ENCODE measurements at regions not wholly inside any gene's neighbourhood (a gene's known extent, or its start where the extent isn't known, plus 50 kb on each side); places are given as distances from the start of the nearest gene placed in this dataset.

- no peak overlapping the region for H3K27ac ChIP-seq (ENCODE audit: insufficient read length, low read depth, low read length)
- no peaks in the 10 kb centered on the region for H4K20me1 ChIP-seq (ENCODE audit: control insufficient read depth, insufficient read depth, insufficient read length)
- H3K23ac ChIP-seq (ENCODE audit: insufficient read length, low read depth, low read length): no peak overlapping the region
- no peak overlapping the region for H3K9ac ChIP-seq (ENCODE audit: extremely low read depth, insufficient read length, low read length)
- H2AK5ac ChIP-seq (ENCODE audit: insufficient read length, low read length): no peak overlapping the region
- H3K4ac ChIP-seq (ENCODE audit: low read depth, low read length): no peak overlapping the region
- TF ChIP-seq, protein P1, sequence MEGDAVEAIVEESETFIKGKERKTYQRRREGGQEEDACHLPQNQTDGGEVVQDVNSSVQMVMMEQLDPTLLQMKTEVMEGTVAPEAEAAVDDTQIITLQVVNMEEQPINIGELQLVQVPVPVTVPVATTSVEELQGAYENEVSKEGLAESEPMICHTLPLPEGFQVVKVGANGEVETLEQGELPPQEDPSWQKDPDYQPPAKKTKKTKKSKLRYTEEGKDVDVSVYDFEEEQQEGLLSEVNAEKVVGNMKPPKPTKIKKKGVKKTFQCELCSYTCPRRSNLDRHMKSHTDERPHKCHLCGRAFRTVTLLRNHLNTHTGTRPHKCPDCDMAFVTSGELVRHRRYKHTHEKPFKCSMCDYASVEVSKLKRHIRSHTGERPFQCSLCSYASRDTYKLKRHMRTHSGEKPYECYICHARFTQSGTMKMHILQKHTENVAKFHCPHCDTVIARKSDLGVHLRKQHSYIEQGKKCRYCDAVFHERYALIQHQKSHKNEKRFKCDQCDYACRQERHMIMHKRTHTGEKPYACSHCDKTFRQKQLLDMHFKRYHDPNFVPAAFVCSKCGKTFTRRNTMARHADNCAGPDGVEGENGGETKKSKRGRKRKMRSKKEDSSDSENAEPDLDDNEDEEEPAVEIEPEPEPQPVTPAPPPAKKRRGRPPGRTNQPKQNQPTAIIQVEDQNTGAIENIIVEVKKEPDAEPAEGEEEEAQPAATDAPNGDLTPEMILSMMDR (conservative IDR thresholded peaks at IDR 0.05): no peak
- Mint-ChIP-seq H3K9me3 (no peaks in the 10 kb centered on the region), H3K27me3 (ENCODE audit: low read depth) (no peaks in the 10 kb centered on the region), H3K4me1 (peaks cover 17% of the 10 kb centered on the region in 2 experiments), H3K36me3 (ENCODE audit: insufficient read depth in 1 of 3, low read depth in 3 of 3) (no peaks in the 10 kb centered on the region), H3K27ac (peak overlapping the region in 2 of 3 experiments; percentile 44 to 62; a peak in 4 of 7 replicates), H3K4me3 (no peak overlapping the region)
- H2BK15ac ChIP-seq (ENCODE audit: low read depth, low read length): no peak overlapping the region
- no peak overlapping the region for H2BK5ac ChIP-seq (ENCODE audit: insufficient read length, low read length)
- no peak overlapping the region for H3K56ac ChIP-seq (ENCODE audit: insufficient read length, low read depth, low read length)
- H4K5ac ChIP-seq (ENCODE audit: insufficient read length, low read depth, low read length): no peak overlapping the region
- H2BK120ac ChIP-seq (ENCODE audit: low read depth, low read length, poor library complexity, severe bottlenecking): no peak overlapping the region
- no peak overlapping the region for H3K14ac ChIP-seq (ENCODE audit: insufficient read depth, low read length)
- H3K18ac ChIP-seq (ENCODE audit: insufficient read length, low read depth, low read length): no peak overlapping the region
- H3K4me1 ChIP-seq (ENCODE audit: insufficient read depth, low read length): no peaks in the 10 kb centered on the region
- no peak overlapping the region for H2BK12ac ChIP-seq (ENCODE audit: insufficient read length, low read depth, low read length)
- H3K27me3 ChIP-seq (ENCODE audit: insufficient read depth, low read length): no peaks in the 10 kb centered on the region
- WGBS (ENCODE audit: extremely low coverage, insufficient read length, low lambda C conversion rate): no CpG with 5 or more reads among the region's 4 CpGs
- no peak overlapping the region for H2BK20ac ChIP-seq (ENCODE audit: low read depth, low read length, poor library complexity, severe bottlenecking)
- no peak overlapping the region for H2AFZ ChIP-seq (ENCODE audit: low read length)
- no peaks in the 10 kb centered on the region for H3K79me1 ChIP-seq (ENCODE audit: insufficient read depth, low read depth, low read length, poor library complexity, severe bottlenecking)
- H4K91ac ChIP-seq (ENCODE audit: insufficient read length, low read depth, low read length): no peak overlapping the region
- no peak overlapping the region for H4K8ac ChIP-seq (replicated peaks; ENCODE audit: insufficient read length, low read depth, low read length)
- H3K9me3 ChIP-seq (ENCODE audit: control insufficient read depth, low read depth, low read length): no peaks in the 10 kb centered on the region
- H3K4me2 ChIP-seq (ENCODE audit: insufficient read depth, insufficient read length, low read length): no peak overlapping the region
- H3K79me2 ChIP-seq (ENCODE audit: insufficient read depth, low read length): no peaks in the 10 kb centered on the region
- H3T11ph ChIP-seq (ENCODE audit: low read length): no peak overlapping the region
- peak; percentile 33 for DNase-seq
- no peaks in the 10 kb centered on the region for H3K23me2 ChIP-seq (ENCODE audit: insufficient read length, low read depth, low read length, poor library complexity, severe bottlenecking)
Observed at GRCh38 chr12:87870493-87871460, 158.4 kb downstream of the C12orf50 start.
